OCI-LY7 (cell line): ENCODE measurements at regions not wholly inside any gene's neighbourhood (a gene's known extent, or its start where the extent isn't known, plus 50 kb on each side); places are given as distances from the start of the nearest gene placed in this dataset.

Source experiments
- CTCF ChIP-seq: fragments of 200-600 bp; sonication (generic); conservative IDR thresholded peaks from 2 replicates; pipeline ENCODE4 v1.5.1; 2014; ENCODE audit warnings: mild to moderate bottlenecking, antibody characterized with exemption, low read length, moderate library complexity, mixed read lengths
- EZH2phosphoT487 ChIP-seq: fragments of 200-600 bp; sonication (generic); IDR thresholded peaks from 2 replicates; pipeline ENCODE4 v1.6.1; 2018; ENCODE audit warnings: low read depth, borderline replicate concordance, mild to moderate bottlenecking, mixed run types, antibody characterized with exemption, low read length, moderate library complexity, mixed read lengths

DNA sequence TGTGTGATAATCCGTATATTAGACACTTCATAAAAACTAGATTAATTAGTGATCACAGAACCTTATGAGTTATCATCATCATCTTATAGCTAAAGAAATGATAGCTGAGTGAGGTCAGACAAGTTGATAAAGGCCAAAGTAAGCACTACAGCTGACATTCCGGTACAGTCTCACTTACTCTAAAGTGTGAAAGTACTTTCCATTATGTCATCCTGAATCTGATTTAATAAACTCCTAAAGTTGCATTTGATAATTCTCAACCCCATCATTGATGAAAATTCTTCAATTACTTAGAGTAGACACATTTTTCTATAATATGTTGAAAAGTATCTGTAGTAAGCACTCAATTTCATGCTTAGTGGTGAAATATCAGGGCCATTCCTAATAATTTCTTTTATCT lies 385.2 kb upstream of the CHD6 start:
- TF ChIP-seq CTCF = no peak
- no peak for TF ChIP-seq EZH2phosphoT487
